ENCODE measurements at regions not wholly inside any gene's neighbourhood (a gene's known extent, or its start where the extent isn't known, plus 50 kb on each side); places are given as distances from the start of the nearest gene placed in this dataset.

DNA sequence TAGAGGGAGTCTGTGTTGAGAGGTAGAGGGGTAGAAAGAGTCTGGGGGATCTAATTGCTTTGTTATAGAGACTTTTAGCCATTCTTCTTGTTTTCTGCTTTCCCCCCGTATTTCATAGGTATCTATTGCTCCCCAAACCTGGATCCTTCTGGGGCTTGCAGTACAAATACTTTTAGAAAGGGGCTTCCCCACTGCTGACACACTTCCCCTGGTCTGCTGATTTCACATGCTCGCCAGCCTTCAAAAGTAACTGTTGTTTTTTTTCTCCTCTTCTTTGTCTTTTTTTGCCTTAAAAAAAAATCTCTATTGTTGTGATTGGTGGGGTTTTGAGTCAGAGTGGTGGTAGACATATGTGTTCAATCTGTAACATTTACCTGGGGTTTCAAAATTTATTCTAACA, 300.6 kb upstream of the AZI2 start:
- Histone ChIP-seq H3K4me3 (ENCODE audit: low read length) (no peak overlapping the region), H3K27me3 (ENCODE audit: control insufficient read depth, insufficient read depth, low read length) (no peaks in the 10 kb centered on the region), H3K36me3 (ENCODE audit: control insufficient read depth, low read depth, low read length) (no peaks in the 10 kb centered on the region), H3K9ac (ENCODE audit: low read length) (no peak overlapping the region), H3K4me1 (ENCODE audit: control insufficient read depth, low read depth, low read length) (no peaks in the 10 kb centered on the region), H3K9me3 (ENCODE audit: control insufficient read depth, low read depth, low read length) (no peaks in the 10 kb centered on the region), H3K27ac (ENCODE audit: low read length) (no peak overlapping the region)

DNA sequence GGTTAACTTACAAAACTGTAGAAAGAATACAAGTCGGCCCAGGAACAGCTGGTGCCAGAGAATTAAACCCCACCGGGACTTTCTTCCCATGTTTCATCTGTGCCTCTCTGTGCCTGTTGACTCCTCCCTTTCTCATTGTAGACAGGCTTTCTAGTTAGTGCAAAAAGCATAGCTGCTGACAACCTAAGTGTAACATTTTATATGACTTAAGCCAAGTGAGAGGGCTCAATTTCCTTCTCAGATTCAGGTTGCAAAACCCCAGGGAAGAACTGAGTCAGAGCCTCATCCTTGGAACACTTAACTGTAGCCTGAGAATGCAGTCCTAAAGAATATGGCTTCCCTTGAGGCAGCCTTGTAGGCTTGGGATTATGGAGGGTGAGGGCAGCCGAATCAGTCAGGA, 302.5 kb upstream of the AZI2 start:
- Histone ChIP-seq H3K9me3 (ENCODE audit: control insufficient read depth, low read depth, low read length) (no peaks in the 10 kb centered on the region), H3K27ac (ENCODE audit: low read length) (no peak overlapping the region), H3K9ac (ENCODE audit: low read length) (no peak overlapping the region), H3K4me1 (ENCODE audit: control insufficient read depth, low read depth, low read length) (no peaks in the 10 kb centered on the region), H3K36me3 (ENCODE audit: control insufficient read depth, low read depth, low read length) (no peaks in the 10 kb centered on the region), H3K4me3 (ENCODE audit: low read length) (no peak overlapping the region), H3K27me3 (ENCODE audit: control insufficient read depth, insufficient read depth, low read length) (no peaks in the 10 kb centered on the region)

DNA sequence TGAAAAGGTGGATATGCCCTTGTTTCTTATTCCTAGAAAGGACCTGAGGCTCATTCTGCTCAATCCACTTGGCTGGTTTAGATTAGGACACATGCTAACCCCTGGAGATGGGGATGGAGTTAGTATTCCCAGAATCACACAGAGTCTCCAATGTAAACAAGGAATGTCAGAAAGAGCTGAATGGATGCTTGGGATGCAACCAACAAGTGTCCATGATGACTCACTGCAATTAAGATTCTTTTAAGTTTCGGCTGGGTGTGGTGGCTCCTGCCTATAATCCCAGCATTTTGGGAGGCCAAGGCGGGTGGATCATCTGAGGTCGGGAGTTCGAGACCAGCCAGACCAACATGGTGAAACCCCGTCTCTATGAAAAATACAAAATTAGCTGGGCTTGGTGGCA, 315.5 kb upstream of the AZI2 start:
- Histone ChIP-seq H3K9me3 (ENCODE audit: control insufficient read depth, low read depth, low read length) (no peaks in the 10 kb centered on the region), H3K4me3 (ENCODE audit: low read length) (no peak overlapping the region), H3K27ac (ENCODE audit: low read length) (no peak overlapping the region), H3K27me3 (ENCODE audit: control insufficient read depth, insufficient read depth, low read length) (no peaks in the 10 kb centered on the region), H3K9ac (ENCODE audit: low read length) (no peak overlapping the region), H3K36me3 (ENCODE audit: control insufficient read depth, low read depth, low read length) (no peaks in the 10 kb centered on the region), H3K4me1 (ENCODE audit: control insufficient read depth, low read depth, low read length) (no peaks in the 10 kb centered on the region)

DNA sequence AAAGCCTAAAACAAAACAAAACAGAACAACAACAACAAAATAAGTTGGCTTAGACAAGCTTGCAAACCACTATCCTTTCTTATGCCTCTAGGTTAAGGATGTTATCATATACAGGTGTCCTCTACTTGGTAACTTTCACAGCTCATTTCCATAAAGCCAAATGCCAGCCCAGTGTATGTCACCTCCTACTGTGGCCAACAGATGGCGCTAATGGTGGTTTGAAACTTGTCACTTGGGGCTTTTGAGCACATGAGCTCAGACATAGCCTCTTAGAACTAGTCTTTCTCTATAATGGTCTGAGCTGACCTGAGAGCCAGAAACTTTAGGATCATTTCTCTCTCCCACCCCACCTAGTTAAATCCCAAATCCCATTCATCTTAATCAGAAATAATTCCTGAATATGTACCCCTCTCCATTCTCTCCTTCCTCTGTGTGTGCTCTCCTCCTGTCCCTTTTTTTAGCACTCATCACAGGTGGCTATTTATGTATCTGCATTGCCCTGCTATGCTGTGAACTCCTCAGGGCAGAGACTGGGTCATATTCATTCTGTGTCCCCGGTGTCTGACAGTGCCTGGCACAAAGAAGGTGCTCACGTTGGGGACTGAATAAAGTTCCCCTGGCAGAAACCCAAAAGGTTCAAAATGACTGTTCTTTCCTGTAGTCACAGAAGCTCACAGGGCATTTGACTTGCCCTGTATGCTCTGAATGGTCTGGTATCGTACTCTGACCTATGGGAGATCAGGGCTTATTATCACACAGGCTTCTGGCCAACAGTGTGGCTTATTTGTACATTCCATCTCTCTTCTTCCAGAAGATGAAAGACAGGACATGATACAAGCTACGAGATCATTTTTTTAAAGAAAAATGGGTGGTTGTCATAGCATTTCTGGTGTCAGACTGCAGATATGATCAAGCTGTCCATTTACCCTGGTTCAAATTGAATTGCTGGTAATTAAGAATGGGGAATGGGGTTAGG, 319.3 kb upstream of the AZI2 start:
- Histone ChIP-seq H3K4me3 (ENCODE audit: low read length) (no peak overlapping the region), H3K9me3 (ENCODE audit: control insufficient read depth, low read depth, low read length) (no peaks in the 10 kb centered on the region), H3K9ac (ENCODE audit: low read length) (no peak overlapping the region), H3K4me1 (ENCODE audit: control insufficient read depth, low read depth, low read length) (peaks cover 3% of the 10 kb centered on the region), H3K27ac (ENCODE audit: low read length) (no peak overlapping the region), H3K27me3 (ENCODE audit: control insufficient read depth, insufficient read depth, low read length) (no peaks in the 10 kb centered on the region), H3K36me3 (ENCODE audit: control insufficient read depth, low read depth, low read length) (no peaks in the 10 kb centered on the region)

DNA sequence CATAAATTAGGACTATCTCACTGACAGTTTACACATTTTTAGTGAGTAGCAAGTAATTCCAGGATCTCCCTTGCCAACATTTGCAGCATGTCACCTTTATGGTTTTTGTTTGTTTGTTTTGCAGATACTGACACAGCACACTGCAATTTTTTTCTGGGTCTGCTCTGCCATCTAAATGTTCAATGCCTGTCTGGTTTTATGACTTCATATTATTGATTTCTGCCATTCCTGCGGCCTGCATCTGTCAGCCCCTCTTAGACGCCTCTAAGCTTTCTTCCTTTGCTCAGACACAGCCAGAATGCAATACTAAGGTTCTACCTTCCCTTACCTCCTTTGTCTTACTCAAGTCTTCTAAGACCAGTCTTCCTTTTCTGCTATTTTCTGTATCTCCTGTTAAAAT, 321.2 kb upstream of the AZI2 start:
- Histone ChIP-seq H3K4me3 (ENCODE audit: low read length) (no peak overlapping the region), H3K36me3 (ENCODE audit: control insufficient read depth, low read depth, low read length) (no peaks in the 10 kb centered on the region), H3K9me3 (ENCODE audit: control insufficient read depth, low read depth, low read length) (no peaks in the 10 kb centered on the region), H3K27ac (ENCODE audit: low read length) (no peak overlapping the region), H3K4me1 (ENCODE audit: control insufficient read depth, low read depth, low read length) (peaks cover 3% of the 10 kb centered on the region), H3K27me3 (ENCODE audit: control insufficient read depth, insufficient read depth, low read length) (no peaks in the 10 kb centered on the region), H3K9ac (ENCODE audit: low read length) (no peak overlapping the region)

DNA sequence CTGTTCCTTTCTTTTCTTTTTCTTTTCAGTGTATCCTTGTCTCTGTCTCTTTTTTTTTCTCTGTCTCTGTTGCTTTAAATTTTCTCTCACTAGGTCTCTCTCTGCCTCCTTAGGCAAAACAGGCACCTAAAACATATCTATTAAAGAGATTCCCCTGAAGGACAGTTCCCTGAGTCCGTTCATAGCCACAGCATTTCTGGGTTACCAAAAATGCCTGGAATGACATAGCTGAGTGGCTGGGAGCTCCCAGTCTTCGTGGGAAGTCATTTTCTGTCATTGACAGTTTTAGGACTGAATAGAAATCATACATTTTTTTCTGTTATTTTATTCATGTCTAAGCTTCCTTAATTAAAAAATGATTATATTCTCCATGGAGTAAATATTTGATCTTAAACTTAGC, 323.8 kb upstream of the AZI2 start:
- no peaks in the 10 kb centered on the region for H3K9me3 ChIP-seq (ENCODE audit: control insufficient read depth, low read depth, low read length)
- no peak overlapping the region for H3K9ac ChIP-seq (ENCODE audit: low read length)
- H3K27me3 ChIP-seq (ENCODE audit: control insufficient read depth, insufficient read depth, low read length) = no peaks in the 10 kb centered on the region
- peaks cover 3% of the 10 kb centered on the region for H3K4me1 ChIP-seq (ENCODE audit: control insufficient read depth, low read depth, low read length)
- no peak overlapping the region for H3K27ac ChIP-seq (ENCODE audit: low read length)
- no peaks in the 10 kb centered on the region for H3K36me3 ChIP-seq (ENCODE audit: control insufficient read depth, low read depth, low read length)
- H3K4me3 ChIP-seq (ENCODE audit: low read length) = no peak overlapping the region

DNA sequence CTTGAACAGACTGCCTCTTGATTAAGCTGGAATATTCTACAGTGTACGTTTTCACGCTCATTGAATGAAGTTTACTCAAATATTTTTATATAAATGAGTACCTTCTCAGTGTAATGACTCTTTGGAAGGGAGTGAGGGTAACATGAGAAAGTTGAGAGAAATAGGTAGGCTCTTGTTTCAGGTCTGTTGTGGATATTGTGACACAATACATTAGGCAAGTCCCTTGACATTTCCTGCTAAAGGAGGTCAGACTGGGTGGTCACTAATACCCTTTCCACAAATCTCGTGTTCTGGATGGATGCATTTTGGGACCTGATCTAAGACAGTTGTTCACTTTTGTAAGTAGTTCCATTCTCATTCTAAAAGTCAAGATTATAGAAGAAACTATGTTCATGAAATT, 324.8 kb upstream of the AZI2 start:
- no peak overlapping the region for H3K27ac ChIP-seq (ENCODE audit: low read length)
- H3K4me3 ChIP-seq (ENCODE audit: low read length) = no peak overlapping the region
- H3K36me3 ChIP-seq (ENCODE audit: control insufficient read depth, low read depth, low read length) = no peaks in the 10 kb centered on the region
- H3K9me3 ChIP-seq (ENCODE audit: control insufficient read depth, low read depth, low read length) = no peaks in the 10 kb centered on the region
- peaks cover 3% of the 10 kb centered on the region for H3K4me1 ChIP-seq (ENCODE audit: control insufficient read depth, low read depth, low read length)
- H3K9ac ChIP-seq (ENCODE audit: low read length) = no peak overlapping the region
- no peaks in the 10 kb centered on the region for H3K27me3 ChIP-seq (ENCODE audit: control insufficient read depth, insufficient read depth, low read length)

DNA sequence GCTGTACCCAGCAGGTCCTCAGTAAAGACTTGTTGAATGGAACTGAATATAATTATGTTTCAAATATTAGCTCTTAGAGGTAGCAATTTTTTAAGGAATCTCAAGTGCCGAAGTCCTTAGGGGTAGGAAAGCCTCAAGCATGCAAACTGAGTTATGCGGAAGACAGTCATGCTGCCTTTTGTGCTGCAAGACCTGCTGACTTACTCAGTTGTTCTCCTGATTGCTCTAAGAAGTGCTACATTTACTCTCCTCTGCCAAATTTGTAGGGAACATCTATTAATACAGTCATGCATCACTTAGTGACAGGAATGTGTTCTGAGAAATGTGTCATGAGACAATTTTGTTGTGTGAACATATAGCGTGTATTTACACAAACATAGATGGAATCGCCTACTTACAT, 325.6 kb upstream of the AZI2 start:
- no peak overlapping the region for H3K27ac ChIP-seq (ENCODE audit: low read length)
- no peaks in the 10 kb centered on the region for H3K36me3 ChIP-seq (ENCODE audit: control insufficient read depth, low read depth, low read length)
- no peaks in the 10 kb centered on the region for H3K9me3 ChIP-seq (ENCODE audit: control insufficient read depth, low read depth, low read length)
- H3K9ac ChIP-seq (ENCODE audit: low read length) = no peak overlapping the region
- no peak overlapping the region for H3K4me3 ChIP-seq (ENCODE audit: low read length)
- H3K27me3 ChIP-seq (ENCODE audit: control insufficient read depth, insufficient read depth, low read length) = no peaks in the 10 kb centered on the region
- H3K4me1 ChIP-seq (ENCODE audit: control insufficient read depth, low read depth, low read length) = peaks cover 3% of the 10 kb centered on the region

DNA sequence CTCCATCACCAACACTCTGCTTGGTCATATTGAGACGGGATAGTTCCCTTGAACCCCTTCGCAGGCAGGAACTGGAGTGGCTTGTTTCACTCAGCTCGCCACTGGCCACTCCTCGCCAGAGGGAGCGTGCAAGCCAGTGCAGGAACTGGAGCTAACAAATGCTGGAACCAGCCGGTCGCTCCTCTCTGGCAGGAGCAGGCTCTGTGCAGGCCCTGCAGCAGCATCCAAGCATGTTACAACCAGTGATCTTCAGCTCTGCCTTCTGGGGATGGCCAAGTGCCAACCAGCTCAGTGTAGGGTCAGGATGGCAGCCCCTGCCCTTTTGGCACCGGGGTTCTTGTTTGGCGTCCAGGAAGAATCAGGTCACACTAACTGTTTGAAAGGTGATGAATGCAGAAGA, 329.0 kb upstream of the AZI2 start:
- Histone ChIP-seq H3K36me3 (ENCODE audit: control insufficient read depth, low read depth, low read length) (no peaks in the 10 kb centered on the region), H3K9ac (ENCODE audit: low read length) (no peak overlapping the region), H3K27me3 (ENCODE audit: control insufficient read depth, insufficient read depth, low read length) (no peaks in the 10 kb centered on the region), H3K27ac (ENCODE audit: low read length) (no peak overlapping the region), H3K4me3 (ENCODE audit: low read length) (no peak overlapping the region), H3K9me3 (ENCODE audit: control insufficient read depth, low read depth, low read length) (no peaks in the 10 kb centered on the region), H3K4me1 (ENCODE audit: control insufficient read depth, low read depth, low read length) (peaks cover 15% of the 10 kb centered on the region)

DNA sequence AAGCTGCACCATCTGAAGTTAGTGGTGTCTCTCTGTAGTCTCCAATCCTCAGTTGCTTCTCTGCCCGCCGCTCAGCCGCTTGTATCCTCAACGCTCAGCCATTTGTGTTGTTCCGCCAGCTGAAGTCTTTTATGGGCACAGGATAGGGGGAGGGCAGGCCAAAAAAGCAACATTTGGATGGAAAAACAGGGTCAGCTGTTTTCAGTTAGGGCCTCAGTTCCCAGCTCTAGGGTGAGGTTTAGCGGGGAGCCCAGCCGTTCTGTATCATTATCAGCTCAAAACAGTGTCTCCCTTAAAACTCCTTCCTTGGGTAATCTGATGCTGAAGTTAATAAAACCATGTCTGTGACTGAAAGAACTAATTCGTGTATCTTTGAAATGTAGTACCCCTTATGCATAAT, 329.5 kb upstream of the AZI2 start:
- no peaks in the 10 kb centered on the region for H3K36me3 ChIP-seq (ENCODE audit: control insufficient read depth, low read depth, low read length)
- H3K9ac ChIP-seq (ENCODE audit: low read length) = no peak overlapping the region
- H3K4me3 ChIP-seq (ENCODE audit: low read length) = no peak overlapping the region
- H3K9me3 ChIP-seq (ENCODE audit: control insufficient read depth, low read depth, low read length) = no peaks in the 10 kb centered on the region
- H3K4me1 ChIP-seq (ENCODE audit: control insufficient read depth, low read depth, low read length) = peaks cover 15% of the 10 kb centered on the region
- no peaks in the 10 kb centered on the region for H3K27me3 ChIP-seq (ENCODE audit: control insufficient read depth, insufficient read depth, low read length)
- H3K27ac ChIP-seq (ENCODE audit: low read length) = no peak overlapping the region

DNA sequence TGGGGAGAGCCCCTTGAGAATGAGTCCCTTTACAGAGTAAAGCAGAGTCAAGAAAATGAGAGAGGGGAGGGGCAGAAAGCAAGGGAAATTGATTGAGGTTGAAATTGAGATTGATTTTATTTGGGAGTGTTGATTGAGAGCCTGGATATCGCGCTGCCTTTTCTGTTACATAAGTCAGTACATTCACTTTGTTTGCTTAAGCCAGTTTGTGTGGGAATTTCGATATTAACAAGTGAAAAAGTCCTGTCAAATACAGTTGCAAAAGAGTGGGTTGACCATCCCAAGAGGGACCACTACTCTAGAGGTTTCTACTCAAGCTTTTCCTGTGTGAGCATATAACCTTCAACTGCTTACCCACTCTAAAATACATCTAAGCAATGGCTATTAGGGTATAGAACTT, 331.4 kb upstream of the AZI2 start:
- Histone ChIP-seq H3K4me3 (ENCODE audit: low read length) (no peak overlapping the region), H3K27me3 (ENCODE audit: control insufficient read depth, insufficient read depth, low read length) (no peaks in the 10 kb centered on the region), H3K9me3 (ENCODE audit: control insufficient read depth, low read depth, low read length) (no peaks in the 10 kb centered on the region), H3K27ac (ENCODE audit: low read length) (no peak overlapping the region), H3K9ac (ENCODE audit: low read length) (no peak overlapping the region), H3K36me3 (ENCODE audit: control insufficient read depth, low read depth, low read length) (no peaks in the 10 kb centered on the region), H3K4me1 (ENCODE audit: control insufficient read depth, low read depth, low read length) (peaks cover 15% of the 10 kb centered on the region)

DNA sequence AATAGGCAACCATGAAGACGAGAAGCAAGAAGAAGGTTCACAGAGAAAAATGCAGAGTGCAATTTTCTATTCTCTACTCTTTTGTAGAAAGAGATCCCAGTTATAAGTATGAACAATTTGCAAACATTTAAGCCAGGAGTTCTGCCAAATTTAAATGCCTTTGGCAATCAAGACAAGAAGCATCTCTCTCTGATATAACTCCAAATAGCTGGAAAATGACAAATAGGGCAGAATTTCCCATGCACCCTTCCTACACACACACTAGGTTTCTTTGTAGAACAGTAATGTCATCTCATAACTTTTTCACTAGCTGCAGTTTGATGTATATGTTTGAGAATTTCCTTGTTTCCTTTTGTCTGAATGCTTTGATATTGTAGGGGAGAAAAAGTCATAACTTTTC, 333.5 kb upstream of the AZI2 start:
- Histone ChIP-seq H3K9ac (ENCODE audit: low read length) (no peak overlapping the region), H3K9me3 (ENCODE audit: control insufficient read depth, low read depth, low read length) (no peaks in the 10 kb centered on the region), H3K4me1 (ENCODE audit: control insufficient read depth, low read depth, low read length) (peaks cover 15% of the 10 kb centered on the region), H3K4me3 (ENCODE audit: low read length) (no peak overlapping the region), H3K27ac (ENCODE audit: low read length) (no peak overlapping the region), H3K36me3 (ENCODE audit: control insufficient read depth, low read depth, low read length) (no peaks in the 10 kb centered on the region), H3K27me3 (ENCODE audit: control insufficient read depth, insufficient read depth, low read length) (no peaks in the 10 kb centered on the region)
